HG02642 (cell line): ENCODE measurements at regions not wholly inside any gene's neighbourhood (a gene's known extent, or its start where the extent isn't known, plus 50 kb on each side); places are given as distances from the start of the nearest gene placed in this dataset.

Source experiments
- ATAC-seq: cut with Tn5 transposase; IDR thresholded peaks from one replicate; pipeline ENCODE4 v1.9.1; 2021; ENCODE audit warnings: mild to moderate bottlenecking; ENCODE audit not compliant: unreplicated experiment, poor library complexity

DNA sequence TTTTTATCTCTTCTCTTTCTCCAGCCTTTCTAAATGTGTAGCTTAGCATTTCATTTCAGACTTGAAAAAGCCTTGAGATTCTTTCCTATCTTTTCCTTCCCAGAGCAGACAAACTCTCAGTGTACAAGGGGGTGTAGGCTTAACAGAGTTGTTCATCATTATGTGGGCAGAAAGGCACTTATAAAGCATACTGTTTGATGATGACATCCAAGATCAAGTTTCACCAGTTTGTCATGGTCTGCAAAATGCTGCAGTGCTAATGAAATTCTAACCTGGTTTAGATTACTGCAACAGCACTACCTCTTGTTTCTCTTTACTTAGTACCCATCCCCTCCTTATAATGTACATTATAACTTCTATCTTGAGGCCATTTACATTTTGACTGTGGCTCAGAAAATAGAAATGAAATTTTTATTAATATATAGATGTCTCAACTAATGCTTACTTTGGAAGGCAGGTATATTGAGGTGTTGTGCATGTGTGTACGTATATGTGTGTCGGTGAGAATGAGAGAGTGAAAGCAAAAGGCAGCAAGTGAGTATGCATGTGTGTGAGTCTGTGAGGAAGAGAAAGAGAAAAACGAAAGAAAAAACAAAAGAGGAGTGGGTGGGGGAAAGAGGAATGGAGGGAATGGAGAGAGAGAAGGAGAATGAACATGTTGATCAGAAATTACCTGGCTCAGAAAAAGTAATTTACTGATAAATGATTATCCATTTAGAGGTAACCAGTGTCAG is 1043.6 kb downstream of the TUSC7 start:
- no peak for ATAC-seq

DNA sequence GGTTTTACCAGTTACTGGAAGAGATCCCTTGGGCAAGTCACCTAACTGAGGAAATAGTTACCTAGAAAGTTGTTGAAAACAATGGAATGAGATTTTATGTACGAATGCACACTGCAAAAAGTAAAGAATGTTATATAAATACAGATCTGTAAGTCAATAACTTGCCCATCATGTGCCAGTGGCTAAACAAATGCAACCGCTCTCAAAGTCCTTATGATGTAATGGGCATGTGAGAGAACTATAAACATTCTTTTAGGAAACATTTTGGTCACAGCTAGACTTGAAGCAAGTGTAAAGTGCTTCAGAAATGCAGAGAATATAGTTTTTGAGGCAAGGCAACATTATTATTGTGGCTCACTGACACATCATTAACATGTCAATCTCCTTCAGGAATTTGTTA is 1044.5 kb downstream of the TUSC7 start:
- no peak for ATAC-seq

DNA sequence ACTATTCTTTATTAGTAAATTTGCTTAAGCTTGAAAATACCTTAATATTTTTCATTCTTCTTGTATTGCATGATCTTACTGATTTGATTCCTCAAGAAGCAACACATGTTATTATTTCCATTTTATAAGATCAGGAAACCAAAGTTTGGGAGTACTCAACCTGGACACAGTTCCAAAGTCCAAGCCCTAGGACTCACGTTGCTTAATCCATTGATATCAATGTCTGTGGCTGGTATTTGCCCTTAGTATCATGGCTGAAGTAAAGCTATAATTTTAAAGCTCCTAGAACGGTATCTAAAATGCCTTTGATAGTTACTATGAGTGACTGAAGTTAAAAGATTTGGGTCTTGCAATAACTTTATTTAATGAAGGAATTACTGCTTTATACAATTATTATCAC is 1045.3 kb downstream of the TUSC7 start:
- ATAC-seq: no peak

GRCh38 chr3:117756563-117756962 is 1047.0 kb downstream of the TUSC7 start:
- no peak for ATAC-seq

GRCh38 chr3:117761703-117762620 is 1052.4 kb downstream of the TUSC7 start:
- no peak for ATAC-seq

DNA sequence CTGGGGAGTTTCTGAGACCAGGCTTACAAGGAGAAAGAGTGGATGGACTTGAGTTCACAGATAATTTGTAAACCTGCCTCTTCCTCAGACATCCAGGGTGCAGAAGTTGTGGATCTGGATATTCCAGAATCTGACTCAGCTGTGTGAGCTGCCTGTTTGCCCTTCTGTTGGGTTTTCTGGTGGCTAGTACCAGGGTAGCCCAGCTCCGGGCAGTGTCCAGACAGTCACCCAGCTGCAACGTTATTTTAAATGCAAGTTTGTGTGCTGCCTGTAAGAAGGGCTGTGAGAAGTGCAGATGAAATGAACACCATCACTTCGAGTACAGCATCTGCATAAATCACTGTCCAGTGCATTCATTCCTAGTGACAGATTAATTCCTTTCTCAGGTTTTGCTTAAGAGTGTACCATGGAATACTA is 1053.0 kb downstream of the TUSC7 start:
- no peak for ATAC-seq

DNA sequence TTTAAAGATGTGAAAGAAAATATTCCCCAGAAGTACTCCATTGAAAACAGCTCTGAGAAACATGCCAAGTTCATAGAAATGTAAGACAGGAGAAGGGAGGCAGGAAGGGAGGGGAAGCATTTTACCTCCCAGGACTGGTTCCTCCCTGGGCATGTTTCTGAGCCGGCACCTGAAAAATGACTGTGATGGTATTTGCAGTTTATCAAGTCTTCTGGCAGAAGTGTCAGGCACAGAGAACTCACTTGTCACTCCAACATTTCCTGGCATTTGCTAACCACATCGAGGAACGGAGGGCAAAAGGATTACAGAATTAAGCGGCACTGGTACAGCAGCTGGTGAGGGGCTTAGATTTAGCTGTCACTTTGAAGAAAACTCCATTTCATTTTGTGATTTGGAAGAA is 1054.0 kb downstream of the TUSC7 start:
- ATAC-seq: no peak

DNA sequence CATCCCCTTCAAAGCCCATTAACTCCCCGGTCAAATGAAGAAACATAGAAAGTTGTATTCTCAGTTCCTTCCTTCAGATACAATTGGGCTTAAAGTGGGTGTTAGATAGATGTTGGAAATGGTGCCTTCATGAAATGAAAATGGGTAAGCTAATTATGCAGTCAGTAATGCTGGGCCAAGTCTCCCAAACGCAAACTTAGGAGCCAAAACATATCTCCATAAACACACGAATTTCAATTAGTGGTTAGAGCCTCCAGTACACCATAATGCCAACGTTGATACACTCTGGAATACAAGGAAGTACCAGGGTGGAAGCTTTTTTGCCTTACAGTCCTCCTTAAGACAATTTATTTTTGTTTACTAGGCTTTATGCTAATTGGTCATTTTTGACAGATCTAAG is 1059.0 kb downstream of the TUSC7 start:
- no peak for ATAC-seq

DNA sequence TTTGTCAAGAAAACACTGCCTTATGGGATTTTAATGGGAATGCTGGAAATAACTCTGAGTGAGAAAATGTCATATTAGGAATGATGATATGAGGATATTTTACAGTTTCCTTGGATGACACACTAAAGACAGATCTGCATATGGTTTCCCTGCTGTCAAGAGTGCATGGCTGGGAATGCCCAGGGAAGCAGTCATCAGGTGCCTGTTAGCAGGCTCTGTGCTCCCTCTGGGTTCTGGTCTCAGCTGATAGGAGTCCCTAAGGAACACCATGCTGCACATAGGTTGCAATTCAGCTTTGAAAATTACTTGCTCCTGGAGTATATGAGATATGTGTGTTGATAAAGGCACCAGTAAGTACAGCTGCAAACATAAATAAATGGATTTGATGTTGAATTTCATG is 1064.6 kb downstream of the TUSC7 start:
- no peak for ATAC-seq

- ATAC-seq: no peak
These were observed 1076.8 kb downstream of the TUSC7 start for GRCh38 chr3:117786349-117786748.

- ATAC-seq: no peak
These were observed 1078.5 kb downstream of the TUSC7 start for GRCh38 chr3:117788061-117788460.

DNA sequence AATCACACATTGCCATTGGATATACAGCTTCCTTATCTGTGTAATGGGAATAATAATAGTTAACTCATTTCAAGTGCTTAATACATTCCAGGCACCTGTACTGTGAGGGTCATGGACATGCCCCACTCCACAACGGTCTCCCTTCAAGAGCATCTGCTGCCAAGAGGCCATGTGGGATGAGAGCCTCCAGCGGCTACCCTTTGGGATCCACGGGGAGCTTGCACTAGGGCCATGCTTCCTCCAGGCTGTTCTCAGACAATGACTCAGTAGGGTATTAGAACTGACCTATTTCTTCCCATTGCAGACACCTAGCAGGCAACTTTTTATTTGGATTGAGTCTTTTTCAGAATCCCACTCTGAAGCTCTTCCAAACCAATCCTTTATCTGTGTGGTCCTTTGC is 1078.9 kb downstream of the TUSC7 start:
- no peak for ATAC-seq

- no peak for ATAC-seq
These were observed 1080.8 kb downstream of the TUSC7 start for GRCh38 chr3:117790235-117790987.

DNA sequence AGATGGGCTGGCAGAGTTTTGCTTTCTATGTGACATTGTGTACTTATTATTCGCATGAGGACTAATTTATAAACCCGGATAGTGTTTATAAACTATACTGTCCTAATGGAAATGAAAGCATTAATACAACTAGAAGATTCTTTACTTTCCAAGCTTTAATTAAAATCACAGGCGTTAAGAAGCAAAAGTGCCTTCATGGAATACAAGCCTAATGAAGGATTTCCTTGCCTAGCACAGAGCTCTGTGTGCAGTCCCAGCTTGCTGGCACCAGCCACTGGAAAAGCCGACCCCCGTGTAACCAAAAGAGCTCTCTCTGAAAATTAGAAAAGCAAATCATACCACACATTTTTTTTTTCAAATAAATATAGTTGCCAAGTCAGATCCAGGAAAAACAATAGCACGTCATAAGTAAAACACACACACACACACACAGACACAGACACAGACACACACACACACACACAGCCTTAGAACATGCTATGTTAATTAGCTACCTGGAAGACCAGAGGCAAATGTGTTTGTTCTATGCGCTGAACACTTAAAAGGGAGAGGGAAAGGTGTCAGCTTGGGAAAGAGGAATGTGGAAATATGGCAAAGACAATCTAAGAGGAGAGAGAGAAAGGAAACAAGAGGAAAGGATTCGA is 1084.2 kb downstream of the TUSC7 start:
- no peak for ATAC-seq

DNA sequence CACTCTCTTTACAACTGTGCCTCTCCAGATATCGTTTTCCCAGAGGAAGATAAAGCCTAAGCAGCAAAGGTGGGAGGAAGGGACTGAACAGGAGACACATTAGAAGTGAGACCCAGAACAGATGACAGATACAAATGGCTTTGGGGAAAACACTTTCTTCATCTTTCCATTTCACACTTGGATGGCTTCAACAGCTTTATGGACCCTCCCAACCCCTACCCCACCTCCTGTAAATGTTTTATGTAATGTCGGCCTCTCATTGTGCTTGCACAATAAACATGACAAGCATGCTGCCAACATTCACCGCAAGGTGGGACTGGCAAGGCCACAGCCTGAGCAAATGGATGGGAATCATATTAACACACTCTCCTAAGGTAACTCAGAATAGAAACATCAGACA is 1088.6 kb downstream of the TUSC7 start:
- no peak for ATAC-seq

GRCh38 chr3:117798687-117799386 is 1089.3 kb downstream of the TUSC7 start:
- ATAC-seq: no peak

GRCh38 chr3:117799387-117799735 is 1089.8 kb downstream of the TUSC7 start:
- ATAC-seq: no peak

- no peak for ATAC-seq
These were observed 1092.3 kb downstream of the TUSC7 start for GRCh38 chr3:117801912-117802239.

GRCh38 chr3:117809186-117810081 is 1099.9 kb downstream of the TUSC7 start:
- ATAC-seq: no peak
